ENCODE measurements at regions not wholly inside any gene's neighbourhood (a gene's known extent, or its start where the extent isn't known, plus 50 kb on each side); places are given as distances from the start of the nearest gene placed in this dataset.
"Not testable (repeated sequence)": the region's sequence is repeated elsewhere in the genome, so short reads cannot be mapped to it uniquely, and the experiment has no call there.

GRCh38 chr2:226474131-226474530, 325.5 kb downstream of the IRS1 start:
- no peak for DNase-seq (ENCODE audit: low read depth in 2 of 2)

- DNase-seq (ENCODE audit: low read depth in 2 of 2), result no peak
These were observed 327.6 kb downstream of the IRS1 start for GRCh38 chr2:226471987-226472470.

- no peak for DNase-seq (ENCODE audit: low read depth in 2 of 2)
These were observed 332.0 kb downstream of the IRS1 start for GRCh38 chr2:226467633-226468032.

- DNase-seq (ENCODE audit: low read depth in 2 of 2), result no peak
These were observed 332.4 kb downstream of the IRS1 start for GRCh38 chr2:226467221-226467620.

GRCh38 chr2:226466589-226466988, 333.0 kb downstream of the IRS1 start:
- no peak for DNase-seq (ENCODE audit: low read depth in 2 of 2)

GRCh38 chr2:226466124-226466523, 333.5 kb downstream of the IRS1 start:
- no peak for DNase-seq (ENCODE audit: low read depth in 2 of 2)

GRCh38 chr2:226464380-226464779, 335.2 kb downstream of the IRS1 start:
- no peak for DNase-seq (ENCODE audit: low read depth in 2 of 2)

- no peak for DNase-seq (ENCODE audit: low read depth in 2 of 2)
These were observed 336.5 kb downstream of the IRS1 start for GRCh38 chr2:226463154-226463553.

- DNase-seq (ENCODE audit: low read depth in 2 of 2), result no peak
These were observed 337.6 kb downstream of the IRS1 start for GRCh38 chr2:226461981-226462380.

- DNase-seq (ENCODE audit: low read depth in 2 of 2), result not testable (repeated sequence)
These were observed 343.5 kb downstream of the IRS1 start for GRCh38 chr2:226456144-226456543.

- DNase-seq (ENCODE audit: low read depth in 2 of 2), result no peak
These were observed 346.9 kb downstream of the IRS1 start for GRCh38 chr2:226452768-226453167.

GRCh38 chr2:226451486-226451885, 348.1 kb downstream of the IRS1 start:
- no peak for DNase-seq (ENCODE audit: low read depth in 2 of 2)

- no peak for DNase-seq (ENCODE audit: low read depth in 2 of 2)
These were observed 349.5 kb downstream of the IRS1 start for GRCh38 chr2:226450141-226450540.

GRCh38 chr2:226447338-226448300, 352.0 kb downstream of the IRS1 start:
- DNase-seq (ENCODE audit: low read depth in 2 of 2), result no peak

GRCh38 chr2:226446406-226447001, 353.1 kb downstream of the IRS1 start:
- DNase-seq (ENCODE audit: low read depth in 2 of 2), result no peak

GRCh38 chr2:226445216-226445861, 354.3 kb downstream of the IRS1 start:
- DNase-seq (ENCODE audit: low read depth in 2 of 2), result no peak

GRCh38 chr2:226443112-226443511, 356.5 kb downstream of the IRS1 start:
- no peak for DNase-seq (ENCODE audit: low read depth in 2 of 2)

- no peak for DNase-seq (ENCODE audit: low read depth in 2 of 2)
These were observed 359.3 kb downstream of the IRS1 start for GRCh38 chr2:226440127-226440918.

- no peak for DNase-seq (ENCODE audit: low read depth in 2 of 2)
These were observed 360.3 kb downstream of the IRS1 start for GRCh38 chr2:226439337-226439736.

GRCh38 chr2:226435146-226435545, 364.5 kb downstream of the IRS1 start:
- no peak for DNase-seq (ENCODE audit: low read depth in 2 of 2)

GRCh38 chr2:226434702-226435101, 364.9 kb downstream of the IRS1 start:
- DNase-seq (ENCODE audit: low read depth in 2 of 2), result no peak
